GM12865 (cell line): ENCODE measurements at regions not wholly inside any gene's neighbourhood (a gene's known extent, or its start where the extent isn't known, plus 50 kb on each side); places are given as distances from the start of the nearest gene placed in this dataset.
"Not testable (repeated sequence)": the region's sequence is repeated elsewhere in the genome, so short reads cannot be mapped to it uniquely, and the experiment has no call there.

Experiments
- DNase-seq: peaks from one replicate; pipeline ENCODE4 v3.0.0; 2010; ENCODE audit warnings: low read depth
- H3K4me3 ChIP-seq: 2 replicates; pipeline ENCODE4 v1.5.1; 2011; ENCODE audit warnings: mild to moderate bottlenecking, low read depth, low read length, control low read depth
- TF ChIP-seq, protein P1 (sequence below): IDR thresholded peaks from 2 replicates; pipeline ENCODE4 v1.5.1; 2011; ENCODE audit warnings: low read length, control low read depth, low read depth, inconsistent platforms; ENCODE audit not compliant: insufficient read depth; ENCODE audit errors: missing control alignments

DNA sequence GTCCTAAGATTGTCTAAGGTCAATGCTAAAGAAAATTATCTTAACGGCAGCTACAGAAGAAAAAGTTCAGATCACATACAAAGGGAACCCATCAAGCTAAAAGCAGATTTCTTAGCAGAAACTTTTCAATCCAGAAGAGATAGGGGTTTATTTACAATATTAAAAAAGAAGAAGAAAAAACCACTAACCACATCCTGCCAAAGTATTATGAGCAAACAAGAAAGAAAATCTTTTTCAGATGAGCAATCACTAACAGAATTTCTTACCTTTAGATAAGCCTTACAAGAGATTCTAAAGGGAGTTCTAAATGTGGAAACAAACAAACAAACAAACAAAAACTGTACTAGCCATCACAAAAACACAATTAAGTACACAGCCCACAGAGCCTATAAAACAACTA, 1015.8 kb upstream of the EPHA6 start:
- H3K4me3 ChIP-seq: no peak overlapping the region
- no peak for DNase-seq
- TF ChIP-seq, protein P1, sequence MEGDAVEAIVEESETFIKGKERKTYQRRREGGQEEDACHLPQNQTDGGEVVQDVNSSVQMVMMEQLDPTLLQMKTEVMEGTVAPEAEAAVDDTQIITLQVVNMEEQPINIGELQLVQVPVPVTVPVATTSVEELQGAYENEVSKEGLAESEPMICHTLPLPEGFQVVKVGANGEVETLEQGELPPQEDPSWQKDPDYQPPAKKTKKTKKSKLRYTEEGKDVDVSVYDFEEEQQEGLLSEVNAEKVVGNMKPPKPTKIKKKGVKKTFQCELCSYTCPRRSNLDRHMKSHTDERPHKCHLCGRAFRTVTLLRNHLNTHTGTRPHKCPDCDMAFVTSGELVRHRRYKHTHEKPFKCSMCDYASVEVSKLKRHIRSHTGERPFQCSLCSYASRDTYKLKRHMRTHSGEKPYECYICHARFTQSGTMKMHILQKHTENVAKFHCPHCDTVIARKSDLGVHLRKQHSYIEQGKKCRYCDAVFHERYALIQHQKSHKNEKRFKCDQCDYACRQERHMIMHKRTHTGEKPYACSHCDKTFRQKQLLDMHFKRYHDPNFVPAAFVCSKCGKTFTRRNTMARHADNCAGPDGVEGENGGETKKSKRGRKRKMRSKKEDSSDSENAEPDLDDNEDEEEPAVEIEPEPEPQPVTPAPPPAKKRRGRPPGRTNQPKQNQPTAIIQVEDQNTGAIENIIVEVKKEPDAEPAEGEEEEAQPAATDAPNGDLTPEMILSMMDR: no peak

DNA sequence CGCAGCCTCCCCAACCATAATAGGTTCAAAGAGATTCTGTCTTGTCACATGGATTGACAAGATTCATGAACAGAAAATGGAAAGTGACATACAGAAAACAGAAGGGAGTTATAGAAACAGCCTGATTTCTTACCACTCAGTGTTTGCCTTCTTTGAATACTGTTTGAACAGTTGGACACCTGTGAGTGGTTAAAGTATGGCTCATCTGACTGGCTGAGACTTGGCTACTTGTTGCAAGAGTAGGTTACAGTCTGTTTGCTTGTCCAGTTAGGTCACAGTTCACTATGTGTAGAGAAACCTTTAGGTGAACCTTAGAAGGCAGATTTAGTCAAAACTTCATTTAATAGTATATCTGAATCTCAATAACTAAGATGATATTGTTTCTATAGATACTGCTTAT, 1003.9 kb upstream of the EPHA6 start:
- TF ChIP-seq, protein P1: no peak
- no peak overlapping the region for H3K4me3 ChIP-seq
- DNase-seq: no peak

GRCh38 chr3:95813244-95813643, 1001.1 kb upstream of the EPHA6 start:
- H3K4me3 ChIP-seq: no peak overlapping the region
- TF ChIP-seq, protein P1: no peak
- DNase-seq: no peak

- H3K4me3 ChIP-seq: no peak overlapping the region
- TF ChIP-seq, protein P1: no peak
- no peak for DNase-seq
These were observed 998.6 kb upstream of the EPHA6 start for GRCh38 chr3:95815828-95816227.

GRCh38 chr3:95826419-95826818, 988.0 kb upstream of the EPHA6 start:
- DNase-seq: no peak
- TF ChIP-seq, protein P1: no peak
- H3K4me3 ChIP-seq: no peak overlapping the region

GRCh38 chr3:95832146-95832545, 982.2 kb upstream of the EPHA6 start:
- TF ChIP-seq, protein P1: no peak
- no peak overlapping the region for H3K4me3 ChIP-seq
- DNase-seq: no peak

DNA sequence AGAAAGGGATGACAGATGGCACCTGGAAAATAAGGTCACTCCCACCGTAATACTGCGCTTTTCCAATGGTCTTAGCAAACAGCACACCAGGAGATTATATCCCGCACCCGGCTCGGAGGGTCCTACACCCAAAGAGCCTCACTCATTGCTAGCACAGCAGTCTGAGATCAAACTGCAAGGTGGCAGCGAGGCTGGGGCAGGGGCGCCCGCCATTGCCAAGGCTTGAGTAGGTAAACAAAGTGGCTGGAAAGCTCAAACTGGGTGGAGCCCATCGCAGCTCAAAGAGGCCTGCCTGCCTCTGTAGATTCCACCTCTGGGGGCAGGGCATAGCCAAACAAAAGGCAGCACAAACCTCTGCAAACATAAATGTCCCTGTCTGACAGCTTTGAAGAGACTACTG, 953.8 kb upstream of the EPHA6 start:
- not testable (repeated sequence) for H3K4me3 ChIP-seq, DNase-seq
